HG02759 (cell line): ENCODE measurements at regions not wholly inside any gene's neighbourhood (a gene's known extent, or its start where the extent isn't known, plus 50 kb on each side); places are given as distances from the start of the nearest gene placed in this dataset.
"Not testable (repeated sequence)": the region's sequence is repeated elsewhere in the genome, so short reads cannot be mapped to it uniquely, and the experiment has no call there.

Experiments
- ATAC-seq: cut with Tn5 transposase; IDR thresholded peaks from one replicate; pipeline ENCODE4 v1.9.1; 2021; ENCODE audit warnings: mild to moderate bottlenecking, moderate library complexity; ENCODE audit not compliant: unreplicated experiment

- ATAC-seq, result no peak
Observed at GRCh38 chr7:65509368-65510186, 135.9 kb downstream of the ZNF92 start.

GRCh38 chr7:65510187-65510538, 136.5 kb downstream of the ZNF92 start:
- not testable (repeated sequence) for ATAC-seq

GRCh38 chr7:65519751-65520150, 146.1 kb downstream of the ZNF92 start:
- not testable (repeated sequence) for ATAC-seq

GRCh38 chr7:65545465-65546161, 172.0 kb downstream of the ZNF92 start:
- not testable (repeated sequence) for ATAC-seq

- not testable (repeated sequence) for ATAC-seq
Observed at GRCh38 chr7:65549589-65550443, 176.2 kb downstream of the ZNF92 start.

- ATAC-seq, result not testable (repeated sequence)
Observed at GRCh38 chr7:65550444-65550809, 176.8 kb downstream of the ZNF92 start.

- ATAC-seq, result not testable (repeated sequence)
Observed at GRCh38 chr7:65551042-65551441, 177.4 kb downstream of the ZNF92 start.

- ATAC-seq, result not testable (repeated sequence)
Observed at GRCh38 chr7:65554553-65555476, 181.2 kb downstream of the ZNF92 start.

- not testable (repeated sequence) for ATAC-seq
Observed at GRCh38 chr7:65558584-65558983, 184.9 kb downstream of the ZNF92 start.

GRCh38 chr7:65561786-65562372, 188.2 kb downstream of the ZNF92 start:
- not testable (repeated sequence) for ATAC-seq

- ATAC-seq, result peak; percentile 50
Observed at GRCh38 chr7:65562522-65562921, 188.9 kb downstream of the ZNF92 start.

GRCh38 chr7:65563333-65563732, 189.7 kb downstream of the ZNF92 start:
- ATAC-seq, result not testable (repeated sequence)

- not testable (repeated sequence) for ATAC-seq
Observed at GRCh38 chr7:65568226-65568625, 194.6 kb downstream of the ZNF92 start.

- not testable (repeated sequence) for ATAC-seq
Observed at GRCh38 chr7:65570990-65571389, 197.3 kb downstream of the ZNF92 start.

- not testable (repeated sequence) for ATAC-seq
Observed at GRCh38 chr7:65572581-65572980, 198.9 kb downstream of the ZNF92 start.

- not testable (repeated sequence) for ATAC-seq
Observed at GRCh38 chr7:65576370-65576769, 202.7 kb downstream of the ZNF92 start.

GRCh38 chr7:65582518-65583119, 209.0 kb downstream of the ZNF92 start:
- not testable (repeated sequence) for ATAC-seq

GRCh38 chr7:65602495-65602894, 228.8 kb downstream of the ZNF92 start:
- not testable (repeated sequence) for ATAC-seq

- no peak for ATAC-seq
Observed at GRCh38 chr7:65609131-65609530, 235.5 kb downstream of the ZNF92 start.
